SK-N-SH (cell line): ENCODE measurements at regions not wholly inside any gene's neighbourhood (a gene's known extent, or its start where the extent isn't known, plus 50 kb on each side); places are given as distances from the start of the nearest gene placed in this dataset.

Experiments
- CTCF ChIA-PET: fragments of 300-600, 350-600 bp; formaldehyde crosslinking; extraction: SDS; loops from one replicate; lab custom pipeline; 2021; lab: Yijun Ruan, JAX
- POLR2A ChIA-PET: fragments of 350-600 bp; sonication (Branson Sonifier 250); formaldehyde crosslinking; extraction: SDS; loops from one replicate; lab custom pipeline; 2020; ENCODE audit warnings: antibody characterized with exemption, inconsistent platforms; lab: Yijun Ruan, JAX
- DNase-seq: peaks from one replicate; pipeline ENCODE4 v3.0.0; 2012
- H2AFZ ChIP-seq: fragments of 200-600 bp; sonication (generic); 2 replicates; pipeline ENCODE4 v1.8.1; 2016; ENCODE audit warnings: antibody characterized with exemption, mild to moderate bottlenecking, low read depth
- H3F3A ChIP-seq: fragments of 200-600 bp; sonication (generic); replicated peaks from 2 replicates; pipeline ENCODE3; 2016; ENCODE audit warnings: antibody characterized with exemption, mild to moderate bottlenecking; ENCODE audit not compliant: insufficient read depth
- H3K27ac ChIP-seq, 2 experiments: fragments of 200-500 bp in 1 of 2; fragments of 200-600 bp in 1 of 2; sonication (Bioruptor generic) in 1 of 2; sonication (generic), shearing (Covaris generic) in 1 of 2; 2 replicates each; pipeline versions ENCODE4 v1.5.1 to v1.6.1; 2014 to 2016; ENCODE audit warnings: low read depth in 2 of 2, inconsistent platforms in 1 of 2, low read length in 1 of 2, mild to moderate bottlenecking in 1 of 2, mixed read lengths in 1 of 2
- H3K27me3 ChIP-seq: fragments of 200-600 bp; sonication (generic), shearing (Covaris generic); 2 replicates; pipeline ENCODE4 v1.6.1; 2016; ENCODE audit warnings: mixed run types; ENCODE audit not compliant: insufficient read depth
- H3K36me3 ChIP-seq, 2 experiments: fragments of 200-500 bp in 1 of 2; fragments of 200-600 bp in 1 of 2; sonication (Bioruptor generic) in 1 of 2; sonication (generic) in 1 of 2; replicated peaks in 1 of 2; 2 replicates each; pipeline versions ENCODE3 to v1.5.1; 2014 to 2016; ENCODE audit warnings: low read length in 1 of 2, mild to moderate bottlenecking in 1 of 2; ENCODE audit not compliant: insufficient read depth in 2 of 2, control insufficient read depth in 1 of 2
- H3K4me1 ChIP-seq, 2 experiments: fragments of 200-500 bp in 1 of 2; fragments of 200-600 bp in 1 of 2; sonication (Bioruptor generic) in 1 of 2; sonication (generic), shearing (Covaris generic) in 1 of 2; 2 replicates each; pipeline versions ENCODE4 v1.5.1 to v1.6.1; 2014 to 2016; ENCODE audit warnings: low read depth in 1 of 2, low read length in 1 of 2, mixed run types in 1 of 2; ENCODE audit not compliant: insufficient read depth in 2 of 2, control insufficient read depth in 1 of 2
- H3K4me2 ChIP-seq: fragments of 200-600 bp; sonication (generic), shearing (Covaris generic); 2 replicates; pipeline ENCODE4 v1.6.1; 2017; ENCODE audit warnings: mixed run types
- H3K4me3 ChIP-seq, 2 experiments: fragments of 200-500 bp in 1 of 2; fragments of 200-600 bp in 1 of 2; sonication (Bioruptor generic) in 1 of 2; sonication (generic), shearing (Covaris generic) in 1 of 2; 2 replicates each; pipeline versions ENCODE4 v1.5.1 to v1.8.1; 2014 to 2016; ENCODE audit warnings: low read depth in 2 of 2, inconsistent platforms in 1 of 2, low read length in 1 of 2, mild to moderate bottlenecking in 1 of 2, mixed read lengths in 1 of 2, moderate library complexity in 1 of 2
- H3K79me2 ChIP-seq: fragments of 200-600 bp; sonication (generic); 2 replicates; pipeline ENCODE4 v1.8.1; 2017; ENCODE audit warnings: mild to moderate bottlenecking; ENCODE audit not compliant: insufficient read depth
- H3K9ac ChIP-seq: fragments of 200-600 bp; sonication (generic); 2 replicates; pipeline ENCODE4 v1.6.1; 2017; ENCODE audit warnings: mixed run types
- H3K9me2 ChIP-seq: fragments of 200-600 bp; sonication (generic); 2 replicates; pipeline ENCODE4 v1.6.1; 2017; ENCODE audit warnings: mixed run types
- H3K9me3 ChIP-seq: fragments of 200-600 bp; sonication (generic); 2 replicates; pipeline ENCODE4 v1.6.1; 2017; ENCODE audit warnings: mixed run types, mild to moderate bottlenecking, moderate library complexity
- H4K20me1 ChIP-seq: fragments of 200-600 bp; sonication (generic); 2 replicates; pipeline ENCODE4 v1.6.1; 2017; ENCODE audit warnings: mild to moderate bottlenecking, mixed run types; ENCODE audit not compliant: insufficient read depth
- CHD2 ChIP-seq: fragments of 150-350 bp; IDR thresholded peaks from 2 replicates; pipeline ENCODE4 v1.6.1; 2018; ENCODE audit warnings: low read length; ENCODE audit not compliant: partially characterized antibody
- ELF1 ChIP-seq: IDR thresholded peaks from 2 replicates; pipeline ENCODE4 v1.4.0; 2012
- EP300 ChIP-seq, 2 experiments: IDR thresholded peaks; 2 replicates each; pipeline versions ENCODE4 v1.4.0 to v1.6.1; 2012; ENCODE audit warnings: borderline replicate concordance in 1 of 2, low read depth in 1 of 2, low read length in 1 of 2
- FOSL2 ChIP-seq: IDR thresholded peaks from 2 replicates; pipeline ENCODE4 v1.4.0; 2012; ENCODE audit warnings: low read depth, mild to moderate bottlenecking, moderate library complexity, borderline replicate concordance
- FOXJ3 ChIP-seq: sonication (generic); formaldehyde crosslinking; IDR thresholded peaks from 2 replicates; pipeline ENCODE4 v1.5.1; 2020; ENCODE audit warnings: mild to moderate bottlenecking, missing genetic modification reagents
- FOXM1 ChIP-seq: IDR thresholded peaks from 2 replicates; pipeline ENCODE4 v1.4.0; 2012; ENCODE audit warnings: low read depth, mild to moderate bottlenecking
- MEF2A ChIP-seq: IDR thresholded peaks from 2 replicates; pipeline ENCODE4 v1.4.0; 2012; ENCODE audit warnings: low read depth, borderline replicate concordance
- NRF1 ChIP-seq: IDR thresholded peaks from 2 replicates; pipeline ENCODE4 v1.6.1; 2012; ENCODE audit warnings: low read depth, mild to moderate bottlenecking, low read length
- POLR2AphosphoS5 ChIP-seq: IDR thresholded peaks from 2 replicates; pipeline ENCODE4 v1.6.1; 2012; ENCODE audit warnings: low read depth, low read length
- RAD21 ChIP-seq: IDR thresholded peaks from 2 replicates; pipeline ENCODE4 v1.6.1; 2012; ENCODE audit warnings: mild to moderate bottlenecking, low read length
- RCOR1 ChIP-seq: fragments of 150-350 bp; IDR thresholded peaks from 2 replicates; pipeline ENCODE4 v1.6.1; 2017; ENCODE audit warnings: antibody characterized with exemption, low read length
- RFX5 ChIP-seq: IDR thresholded peaks from 2 replicates; pipeline ENCODE4 v1.6.1; 2012; ENCODE audit warnings: mild to moderate bottlenecking, improper control_type of control experiment, low read length
- RXRA ChIP-seq: IDR thresholded peaks from 2 replicates; pipeline ENCODE4 v1.4.0; 2012; ENCODE audit warnings: low read depth, mild to moderate bottlenecking, borderline replicate concordance
- SIN3A ChIP-seq: IDR thresholded peaks from 2 replicates; pipeline ENCODE4 v1.6.1; 2012; ENCODE audit warnings: low read depth, mild to moderate bottlenecking, low read length, moderate library complexity, borderline replicate concordance
- SMC3 ChIP-seq: IDR thresholded peaks from 2 replicates; pipeline ENCODE4 v1.6.1; 2012; ENCODE audit warnings: low read depth, low read length, improper control_type of control experiment
- TCF12 ChIP-seq: IDR thresholded peaks from 2 replicates; pipeline ENCODE4 v1.4.0; 2012
- YY1 ChIP-seq: IDR thresholded peaks from 2 replicates; pipeline ENCODE4 v1.4.0; 2012; ENCODE audit warnings: low read depth, mild to moderate bottlenecking
- WGBS: methylation state at CpG from one replicate; pipeline ENCODE4 v1.1.6; 2017; ENCODE audit warnings: low lambda C conversion rate; 5-methylcytosine and 5-hydroxymethylcytosine counted together
- TF ChIP-seq, protein P1 (sequence below): IDR thresholded peaks from 2 replicates; pipeline ENCODE4 v1.6.1; 2012; ENCODE audit warnings: mild to moderate bottlenecking, low read depth, low read length, moderate library complexity
- TF ChIP-seq, protein P2 (sequence below): IDR thresholded peaks from 2 replicates; pipeline ENCODE4 v1.4.0; 2012; ENCODE audit warnings: low read depth, borderline replicate concordance

DNA sequence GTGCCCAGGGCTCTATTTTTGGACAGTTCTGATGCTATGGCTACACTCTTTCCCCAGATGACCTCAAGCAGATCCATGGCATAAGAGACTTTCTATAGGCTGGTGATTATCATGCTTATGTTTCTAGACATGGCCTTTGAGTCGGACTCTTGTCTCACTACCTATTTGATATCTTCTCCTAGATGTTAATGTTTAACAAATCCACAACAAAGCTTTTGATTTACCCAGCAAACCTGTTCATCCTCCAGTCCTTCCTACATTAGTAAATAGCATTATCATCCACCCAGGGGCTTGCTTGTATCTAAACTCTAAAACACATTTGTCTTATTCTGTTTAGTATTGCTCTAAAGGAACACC lies 188.7 kb downstream of the CSNK2A3 start:
- WGBS: 44% methylated on average over 1 of the region's 1 CpG
- TF ChIP-seq FOXJ3 (no peak), RCOR1 (no peak), CHD2 (no peak), SIN3A (no peak), ELF1 (no peak), FOSL2 (no peak)
- TF ChIP-seq, protein P1, sequence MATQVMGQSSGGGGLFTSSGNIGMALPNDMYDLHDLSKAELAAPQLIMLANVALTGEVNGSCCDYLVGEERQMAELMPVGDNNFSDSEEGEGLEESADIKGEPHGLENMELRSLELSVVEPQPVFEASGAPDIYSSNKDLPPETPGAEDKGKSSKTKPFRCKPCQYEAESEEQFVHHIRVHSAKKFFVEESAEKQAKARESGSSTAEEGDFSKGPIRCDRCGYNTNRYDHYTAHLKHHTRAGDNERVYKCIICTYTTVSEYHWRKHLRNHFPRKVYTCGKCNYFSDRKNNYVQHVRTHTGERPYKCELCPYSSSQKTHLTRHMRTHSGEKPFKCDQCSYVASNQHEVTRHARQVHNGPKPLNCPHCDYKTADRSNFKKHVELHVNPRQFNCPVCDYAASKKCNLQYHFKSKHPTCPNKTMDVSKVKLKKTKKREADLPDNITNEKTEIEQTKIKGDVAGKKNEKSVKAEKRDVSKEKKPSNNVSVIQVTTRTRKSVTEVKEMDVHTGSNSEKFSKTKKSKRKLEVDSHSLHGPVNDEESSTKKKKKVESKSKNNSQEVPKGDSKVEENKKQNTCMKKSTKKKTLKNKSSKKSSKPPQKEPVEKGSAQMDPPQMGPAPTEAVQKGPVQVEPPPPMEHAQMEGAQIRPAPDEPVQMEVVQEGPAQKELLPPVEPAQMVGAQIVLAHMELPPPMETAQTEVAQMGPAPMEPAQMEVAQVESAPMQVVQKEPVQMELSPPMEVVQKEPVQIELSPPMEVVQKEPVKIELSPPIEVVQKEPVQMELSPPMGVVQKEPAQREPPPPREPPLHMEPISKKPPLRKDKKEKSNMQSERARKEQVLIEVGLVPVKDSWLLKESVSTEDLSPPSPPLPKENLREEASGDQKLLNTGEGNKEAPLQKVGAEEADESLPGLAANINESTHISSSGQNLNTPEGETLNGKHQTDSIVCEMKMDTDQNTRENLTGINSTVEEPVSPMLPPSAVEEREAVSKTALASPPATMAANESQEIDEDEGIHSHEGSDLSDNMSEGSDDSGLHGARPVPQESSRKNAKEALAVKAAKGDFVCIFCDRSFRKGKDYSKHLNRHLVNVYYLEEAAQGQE: no peak
- TF ChIP-seq, all 33 proteins: peak for 0
- no peak for DNase-seq
- no peaks in the 10 kb centered on the region for H3K9me3 ChIP-seq
- H3K9ac ChIP-seq: no peak overlapping the region
- CTCF ChIA-PET: interaction anchor here (1.0 to 1.9 kb wide), 2 partner anchors 9 to 361 kb away, joined by 4 to 10 read pairs; no protein-coding TSS in a partner anchor
- H3K36me3 ChIP-seq: no peaks in the 10 kb centered on the region
- H4K20me1 ChIP-seq: no peaks in the 10 kb centered on the region
- no peaks in the 10 kb centered on the region for H3K79me2 ChIP-seq
- no peaks in the 10 kb centered on the region for H3K9me2 ChIP-seq
- POLR2A ChIA-PET: no interaction called here
- H3K4me3 ChIP-seq: no peak overlapping the region
- no peaks in the 10 kb centered on the region; the same call in 1 of the 2 replicates for H3K27me3 ChIP-seq
- no peak overlapping the region for H3K27ac ChIP-seq
- H2AFZ ChIP-seq: no peak overlapping the region
- H3K4me1 ChIP-seq: no peaks in the 10 kb centered on the region; a peak in 1 of 4 replicates
- H3K4me2 ChIP-seq: no peak overlapping the region
- no peaks in the 10 kb centered on the region for H3F3A ChIP-seq

DNA sequence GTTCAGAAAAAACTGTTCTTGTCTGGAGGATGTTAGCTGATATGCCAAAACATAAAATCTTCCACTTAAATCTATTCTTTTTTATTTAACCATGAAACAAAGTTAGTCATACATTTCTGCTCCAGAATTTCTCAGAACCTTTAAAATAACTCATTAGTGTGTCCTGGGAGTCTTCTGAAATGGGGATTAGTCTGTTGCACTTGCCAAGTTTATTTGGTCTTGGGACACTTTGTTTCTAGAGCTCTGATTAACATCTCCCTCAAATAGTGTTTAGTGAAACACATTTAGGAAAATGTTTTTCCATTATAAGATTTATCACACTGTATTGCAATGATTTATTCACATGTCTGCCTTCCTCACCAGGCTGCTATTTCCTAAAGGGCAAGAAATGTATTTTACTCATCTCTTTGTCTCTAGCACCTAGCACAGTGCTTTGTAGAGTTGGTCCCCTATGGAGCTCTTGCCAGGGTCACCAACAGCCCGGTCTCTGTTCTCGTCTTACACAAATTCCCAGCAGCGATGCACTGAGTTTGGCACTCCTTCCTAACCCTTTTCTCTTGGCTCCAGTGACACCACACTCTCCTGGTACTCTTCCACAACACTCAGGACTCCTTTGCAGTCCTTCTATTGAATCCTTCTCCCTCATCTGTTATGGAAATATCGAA lies 189.2 kb downstream of the CSNK2A3 start:
- Histone ChIP-seq H2AFZ (no peak overlapping the region), H3K27me3 (no peaks in the 10 kb centered on the region; the same call in 1 of the 2 replicates), H4K20me1 (no peaks in the 10 kb centered on the region), H3K4me3 (no peak overlapping the region), H3K27ac (no peak overlapping the region), H3K9ac (no peak overlapping the region), H3K79me2 (no peaks in the 10 kb centered on the region), H3K4me1 (no peaks in the 10 kb centered on the region; a peak in 1 of 4 replicates), H3K36me3 (no peaks in the 10 kb centered on the region), H3K9me3 (no peaks in the 10 kb centered on the region), H3K9me2 (no peaks in the 10 kb centered on the region), H3K4me2 (no peak overlapping the region), H3F3A (no peaks in the 10 kb centered on the region)
- CTCF ChIA-PET: interaction anchor here (1.0 to 1.9 kb wide), 2 partner anchors 9 to 360 kb away, joined by 4 to 10 read pairs; no protein-coding TSS in a partner anchor
- POLR2A ChIA-PET: no interaction called here
- WGBS: 38% methylated on average over 4 of the region's 4 CpGs
- DNase-seq: no peak
- TF ChIP-seq ELF1: no peak
- TF ChIP-seq TCF12: no peak
- no peak for TF ChIP-seq POLR2AphosphoS5
- TF ChIP-seq, protein P2, sequence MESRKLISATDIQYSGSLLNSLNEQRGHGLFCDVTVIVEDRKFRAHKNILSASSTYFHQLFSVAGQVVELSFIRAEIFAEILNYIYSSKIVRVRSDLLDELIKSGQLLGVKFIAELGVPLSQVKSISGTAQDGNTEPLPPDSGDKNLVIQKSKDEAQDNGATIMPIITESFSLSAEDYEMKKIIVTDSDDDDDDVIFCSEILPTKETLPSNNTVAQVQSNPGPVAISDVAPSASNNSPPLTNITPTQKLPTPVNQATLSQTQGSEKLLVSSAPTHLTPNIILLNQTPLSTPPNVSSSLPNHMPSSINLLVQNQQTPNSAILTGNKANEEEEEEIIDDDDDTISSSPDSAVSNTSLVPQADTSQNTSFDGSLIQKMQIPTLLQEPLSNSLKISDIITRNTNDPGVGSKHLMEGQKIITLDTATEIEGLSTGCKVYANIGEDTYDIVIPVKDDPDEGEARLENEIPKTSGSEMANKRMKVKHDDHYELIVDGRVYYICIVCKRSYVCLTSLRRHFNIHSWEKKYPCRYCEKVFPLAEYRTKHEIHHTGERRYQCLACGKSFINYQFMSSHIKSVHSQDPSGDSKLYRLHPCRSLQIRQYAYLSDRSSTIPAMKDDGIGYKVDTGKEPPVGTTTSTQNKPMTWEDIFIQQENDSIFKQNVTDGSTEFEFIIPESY: no peak
- TF ChIP-seq SMC3: no peak
- TF ChIP-seq, protein P1: no peak
- TF ChIP-seq FOXM1: no peak
- no peak for TF ChIP-seq EP300 (IDR thresholded peaks at IDR 0.05; ENCODE audit: borderline replicate concordance in 1 of 2, low read depth in 1 of 2, low read length in 1 of 2)
- TF ChIP-seq FOSL2: no peak
- TF ChIP-seq SIN3A: no peak
- no peak for TF ChIP-seq YY1
- TF ChIP-seq MEF2A: no peak
- TF ChIP-seq RCOR1: no peak
- TF ChIP-seq CHD2: no peak
- TF ChIP-seq RXRA: no peak
- no peak for TF ChIP-seq RAD21
- no peak for TF ChIP-seq NRF1
- TF ChIP-seq RFX5: no peak
